ENCODE measurements at regions not wholly inside any gene's neighbourhood (a gene's known extent, or its start where the extent isn't known, plus 50 kb on each side); places are given as distances from the start of the nearest gene placed in this dataset.

- intact Hi-C loops (cut with DNase I; ENCODE audit: low total_unique reads), result no loop called here
- no peak overlapping the region for H3K4me3 ChIP-seq (ENCODE audit: low read depth, poor library complexity, severe bottlenecking)
- WGBS, 2 donors, result 87 to 88% methylated on average over 5 of the region's 5 CpGs
- no peak for TF ChIP-seq CTCF (IDR thresholded peaks at IDR 0.05)
- DNase-seq (ENCODE audit: low spot score in 2 of 2), result peak in 1 of 2 donors; percentile 42
Measured at GRCh38 chr10:128563387-128563786, 437.2 kb upstream of the MKI67 start.

DNA sequence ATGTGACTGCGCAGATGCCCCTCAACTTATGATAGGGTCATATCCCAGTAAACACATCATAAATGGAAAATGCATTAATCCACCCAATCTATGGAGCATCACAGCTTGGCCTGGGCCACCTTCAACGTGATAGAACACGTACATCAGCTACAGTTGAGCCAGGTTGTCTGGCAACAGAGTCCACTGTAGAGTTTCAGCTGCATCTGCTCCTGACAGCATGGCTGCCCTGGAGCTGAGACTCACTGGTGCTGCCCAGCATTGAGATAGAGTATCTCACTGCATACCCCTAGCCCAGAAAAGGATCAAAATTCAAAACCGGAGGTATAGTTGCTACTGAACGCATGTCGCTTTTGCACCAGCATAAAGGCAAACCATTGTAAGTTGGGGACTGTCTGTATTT, 437.7 kb upstream of the MKI67 start:
- no peak overlapping the region for H3K4me3 ChIP-seq (ENCODE audit: low read depth, poor library complexity, severe bottlenecking)
- peak in 1 of 2 donors; percentile 36 for DNase-seq (ENCODE audit: low spot score in 2 of 2)
- no peak for TF ChIP-seq CTCF (IDR thresholded peaks at IDR 0.05)
- TF ChIP-seq POLR2A (IDR thresholded peaks at IDR 0.05), result no peak
- intact Hi-C loops (cut with DNase I; ENCODE audit: low total_unique reads), result no loop called here
- WGBS, 2 donors, result 92 to 95% methylated on average over 6 of the region's 6 CpGs

- intact Hi-C loops (cut with DNase I; ENCODE audit: low total_unique reads), result no loop called here
- WGBS, 2 donors, result 79 to 86% methylated on average over 13 of the region's 13 CpGs
- TF ChIP-seq POLR2A (IDR thresholded peaks at IDR 0.05) (no peak), CTCF (IDR thresholded peaks at IDR 0.05) (no peak)
- no peak overlapping the region for H3K4me3 ChIP-seq (ENCODE audit: low read depth, poor library complexity, severe bottlenecking)
- DNase-seq (ENCODE audit: low spot score in 2 of 2), result peak in 1 of 2 donors; percentile 68
Measured at GRCh38 chr10:128566361-128566968, 440.2 kb upstream of the MKI67 start.

DNA sequence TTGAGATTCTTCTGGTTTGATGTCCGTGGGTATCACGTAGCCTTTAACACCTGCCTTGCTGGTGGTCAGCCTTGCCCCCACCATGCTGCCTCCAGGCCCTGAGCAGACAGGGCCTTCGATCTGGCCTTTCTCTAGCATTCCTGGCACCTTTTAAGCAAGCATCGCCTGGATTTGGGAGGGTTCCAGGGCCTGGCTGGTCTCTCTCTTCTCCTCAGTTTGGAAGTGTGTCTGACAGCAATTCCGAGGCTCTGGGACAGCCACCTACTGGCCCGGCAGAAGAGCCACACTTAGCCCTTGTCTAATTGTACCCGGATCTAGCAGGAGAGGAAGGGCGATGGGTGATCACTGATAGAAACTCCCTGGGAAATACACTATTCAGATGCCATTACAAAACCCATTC, 441.3 kb upstream of the MKI67 start:
- H3K4me3 ChIP-seq (ENCODE audit: low read depth, poor library complexity, severe bottlenecking), result no peak overlapping the region
- WGBS, 2 donors, result 70 to 71% methylated on average over 7 to 8 of the region's 8 CpGs
- intact Hi-C loops (cut with DNase I; ENCODE audit: low total_unique reads), result no loop called here
- no peak for TF ChIP-seq CTCF (IDR thresholded peaks at IDR 0.05)
- DNase-seq (ENCODE audit: low spot score in 2 of 2), result peak in 1 of 2 donors; percentile 23

DNA sequence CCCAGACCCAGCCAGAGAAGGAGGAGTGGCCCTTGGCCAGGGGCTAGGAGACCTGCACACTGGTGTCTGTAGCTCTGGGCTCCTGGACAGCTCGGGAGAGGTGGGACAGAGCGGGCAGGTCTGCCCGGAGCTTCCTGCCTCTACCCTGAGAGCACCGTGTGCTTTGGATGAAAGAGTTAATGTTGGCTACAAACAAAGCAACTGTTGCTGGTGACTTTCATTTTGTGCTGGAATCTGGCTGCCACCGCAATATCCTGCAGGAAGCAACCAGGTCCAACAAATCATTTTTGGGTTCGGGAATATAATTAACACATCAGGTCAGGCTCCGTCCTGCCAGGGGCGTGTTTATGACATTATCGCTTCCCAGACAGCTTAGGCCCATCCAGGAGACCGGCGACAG, 441.8 kb upstream of the MKI67 start:
- TF ChIP-seq CTCF (IDR thresholded peaks at IDR 0.05) (no peak), POLR2A (IDR thresholded peaks at IDR 0.05) (no peak)
- intact Hi-C loops (cut with DNase I; ENCODE audit: low total_unique reads), result no loop called here
- WGBS, 2 donors, result 66 to 83% methylated on average over 11 of the region's 11 CpGs
- no peak overlapping the region for H3K4me3 ChIP-seq (ENCODE audit: low read depth, poor library complexity, severe bottlenecking)
- DNase-seq (ENCODE audit: low spot score in 2 of 2), result peak in 1 of 2 donors; percentile 45

- no peak overlapping the region for H3K4me3 ChIP-seq (ENCODE audit: low read depth, poor library complexity, severe bottlenecking)
- 92% methylated on average over 13 of the region's 13 CpGs for WGBS, 2 donors
- TF ChIP-seq POLR2A (IDR thresholded peaks at IDR 0.05), result no peak
- no peak for TF ChIP-seq CTCF (IDR thresholded peaks at IDR 0.05)
- intact Hi-C loops (cut with DNase I; ENCODE audit: low total_unique reads), result no loop called here
- DNase-seq (ENCODE audit: low spot score in 2 of 2), result peak in 1 of 2 donors; percentile 59
Measured at GRCh38 chr10:128568491-128568890, 442.3 kb upstream of the MKI67 start.

All from lower leg skin (tissue), 4 donors.